Hepatocyte (in vitro differentiated cells): ENCODE measurements at regions not wholly inside any gene's neighbourhood (a gene's known extent, or its start where the extent isn't known, plus 50 kb on each side); places are given as distances from the start of the nearest gene placed in this dataset.

Experiments
- CTCF ChIP-seq: fragments of 200-600 bp; sonication (generic); IDR thresholded peaks from 2 replicates; pipeline ENCODE4 v1.5.1; 2016; ENCODE audit warnings: antibody characterized with exemption, mild to moderate bottlenecking; ENCODE audit not compliant: poor library complexity
- EZH2 ChIP-seq: fragments of 200-600 bp; sonication (generic); IDR thresholded peaks from 2 replicates; pipeline ENCODE4 v1.6.1; 2016; ENCODE audit warnings: antibody characterized with exemption, mild to moderate bottlenecking, borderline replicate concordance
- EZH2phosphoT487 ChIP-seq: fragments of 200-600 bp; sonication (generic); IDR thresholded peaks from one replicate; pipeline ENCODE4 v1.6.1; 2018; ENCODE audit warnings: antibody characterized with exemption, mild to moderate bottlenecking, low read depth, moderate library complexity; ENCODE audit not compliant: unreplicated experiment, severe bottlenecking

DNA sequence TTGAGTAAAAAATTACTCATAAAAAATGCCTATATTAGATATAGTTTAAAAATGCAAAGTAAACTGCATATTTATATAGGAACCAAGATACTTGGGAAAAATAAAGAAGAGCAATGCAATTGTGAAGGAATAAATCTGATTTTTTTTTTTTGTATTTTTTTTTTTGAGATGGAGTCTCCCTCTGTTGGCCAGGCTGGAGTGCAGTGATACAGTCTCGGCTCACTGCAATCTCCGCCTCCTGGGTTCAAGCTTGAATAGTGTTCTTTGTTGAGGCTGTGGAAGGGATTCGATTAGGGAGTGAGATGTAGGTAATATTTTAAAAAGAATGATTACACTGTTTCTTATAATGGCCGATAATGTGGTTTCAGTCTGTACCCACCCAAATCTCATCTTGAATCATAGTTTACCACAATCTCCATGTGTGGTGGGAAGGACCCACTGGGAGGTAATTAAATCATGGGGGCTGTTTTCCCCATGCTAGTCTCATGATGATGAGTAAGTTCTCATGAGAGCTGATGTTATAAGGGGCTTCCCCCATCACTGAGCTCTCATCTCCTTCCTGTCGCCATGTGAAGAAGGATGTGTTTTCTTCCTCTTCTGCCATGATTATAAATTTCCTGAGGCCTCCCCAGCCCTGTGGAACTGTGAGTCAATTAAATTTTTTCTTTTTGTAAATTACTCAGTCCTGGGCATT is 1765.9 kb downstream of the PLA2G4A start:
- TF ChIP-seq CTCF: peak; percentile 28
- TF ChIP-seq EZH2: no peak
- TF ChIP-seq EZH2phosphoT487: no peak
